PC-9 (cell line): ENCODE measurements at regions not wholly inside any gene's neighbourhood (a gene's known extent, or its start where the extent isn't known, plus 50 kb on each side); places are given as distances from the start of the nearest gene placed in this dataset.

ENCODE experiments used
- CTCF ChIP-seq: fragments of 200-600 bp; sonication (generic); conservative IDR thresholded peaks from 2 replicates; pipeline ENCODE4 v1.6.1; 2017; ENCODE audit warnings: mixed run types, antibody characterized with exemption, mild to moderate bottlenecking, moderate library complexity
- EZH2 ChIP-seq: fragments of 200-600 bp; sonication (generic); IDR thresholded peaks from 2 replicates; pipeline ENCODE4 v1.8.0; 2017; ENCODE audit warnings: antibody characterized with exemption, low read depth

GRCh38 chr12:79998554-79998953 lies 63.7 kb upstream of the PPP1R12A start:
- TF ChIP-seq CTCF = no peak
- no peak for TF ChIP-seq EZH2
